SJSA1 (cell line): ENCODE measurements at regions not wholly inside any gene's neighbourhood (a gene's known extent, or its start where the extent isn't known, plus 50 kb on each side); places are given as distances from the start of the nearest gene placed in this dataset.
"Not testable (repeated sequence)": the region's sequence is repeated elsewhere in the genome, so short reads cannot be mapped to it uniquely, and the experiment has no call there.

Experiments used
- DNase-seq, 2 experiments: peaks; one replicate each; pipeline ENCODE4 v3.0.0-alpha.2; 2015 to 2020; ENCODE audit warnings: low spot score in 2 of 2, low read depth in 1 of 2
- H3K27ac ChIP-seq: fragments of 250-450 bp; sonication (Bioruptor Pico); 2 replicates; pipeline ENCODE4 v1.5.1; 2020; ENCODE audit warnings: mild to moderate bottlenecking, moderate library complexity
- H3K27me3 ChIP-seq: fragments of 250-450 bp; sonication (Bioruptor Pico); replicated peaks from 2 replicates; pipeline ENCODE4 v1.5.1; 2020; ENCODE audit warnings: mild to moderate bottlenecking, moderate library complexity
- H3K36me3 ChIP-seq: fragments of 250-450 bp; sonication (Bioruptor Pico); 2 replicates; pipeline ENCODE4 v1.5.1; 2020; ENCODE audit warnings: mild to moderate bottlenecking
- H3K4me1 ChIP-seq: fragments of 250-450 bp; sonication (Bioruptor Pico); replicated peaks from 2 replicates; pipeline ENCODE4 v1.6.1; 2021; ENCODE audit warnings: mild to moderate bottlenecking
- H3K4me3 ChIP-seq: fragments of 250-450 bp; sonication (Bioruptor Pico); 2 replicates; pipeline ENCODE4 v1.5.1; 2020; ENCODE audit warnings: mild to moderate bottlenecking
- H3K9me3 ChIP-seq: fragments of 250-450 bp; sonication (Bioruptor Pico); replicated peaks from 2 replicates; pipeline ENCODE4 v1.5.1; 2020; ENCODE audit warnings: mild to moderate bottlenecking

- Histone ChIP-seq H3K27me3 (no peaks in the 10 kb centered on the region), H3K9me3 (no peaks in the 10 kb centered on the region; the same call in 1 of the 2 replicates), H3K4me3 (no peak overlapping the region), H3K36me3 (no peaks in the 10 kb centered on the region), H3K27ac (no peak overlapping the region), H3K4me1 (no peaks in the 10 kb centered on the region)
- no peak for DNase-seq
Measured at GRCh38 chr5:40260361-40260760, 419.4 kb upstream of the PTGER4 start.

GRCh38 chr5:40258222-40258621 is 421.5 kb upstream of the PTGER4 start:
- Histone ChIP-seq H3K36me3 (no peaks in the 10 kb centered on the region), H3K27ac (no peak overlapping the region), H3K27me3 (no peaks in the 10 kb centered on the region), H3K4me1 (no peaks in the 10 kb centered on the region), H3K9me3 (no peaks in the 10 kb centered on the region; the same call in 1 of the 2 replicates), H3K4me3 (no peak overlapping the region)
- no peak for DNase-seq

GRCh38 chr5:40240671-40241070 is 439.0 kb upstream of the PTGER4 start:
- Histone ChIP-seq H3K27ac (no peak overlapping the region), H3K36me3 (no peaks in the 10 kb centered on the region), H3K27me3 (no peaks in the 10 kb centered on the region), H3K9me3 (0 out of 2 replicates have a peak, but pooled peaks cover 4% of the 10 kb centered on the region), H3K4me1 (peaks cover 8% of the 10 kb centered on the region), H3K4me3 (no peak overlapping the region)
- DNase-seq = no peak

GRCh38 chr5:40240111-40240510 is 439.6 kb upstream of the PTGER4 start:
- Histone ChIP-seq H3K36me3 (no peaks in the 10 kb centered on the region), H3K9me3 (0 out of 2 replicates have a peak, but pooled peaks cover 4% of the 10 kb centered on the region), H3K4me1 (peaks cover 12% of the 10 kb centered on the region), H3K4me3 (no peak overlapping the region), H3K27me3 (no peaks in the 10 kb centered on the region), H3K27ac (no peak overlapping the region)
- no peak for DNase-seq

GRCh38 chr5:40238066-40238745 is 441.5 kb upstream of the PTGER4 start:
- Histone ChIP-seq H3K4me3 (no peak overlapping the region), H3K27ac (no peak overlapping the region), H3K4me1 (peaks cover 16% of the 10 kb centered on the region), H3K27me3 (no peaks in the 10 kb centered on the region), H3K36me3 (no peaks in the 10 kb centered on the region), H3K9me3 (0 out of 2 replicates have a peak, but pooled peaks cover 4% of the 10 kb centered on the region)
- DNase-seq = no peak

- Histone ChIP-seq H3K9me3 (0 out of 2 replicates have a peak, but pooled peaks cover 4% of the 10 kb centered on the region), H3K27ac (no peak overlapping the region), H3K4me3 (no peak overlapping the region), H3K27me3 (no peaks in the 10 kb centered on the region), H3K4me1 (peaks cover 18% of the 10 kb centered on the region), H3K36me3 (no peaks in the 10 kb centered on the region)
- peak in 1 of 2 experiments; percentile 42 for DNase-seq
Measured at GRCh38 chr5:40235471-40236400, 444.0 kb upstream of the PTGER4 start.

- no peaks in the 10 kb centered on the region for H3K36me3 ChIP-seq
- H3K4me1 ChIP-seq = peaks cover 23% of the 10 kb centered on the region
- H3K4me3 ChIP-seq = no peak overlapping the region
- DNase-seq = no peak
- no peaks in the 10 kb centered on the region for H3K9me3 ChIP-seq
- no peaks in the 10 kb centered on the region for H3K27me3 ChIP-seq
- H3K27ac ChIP-seq = no peak overlapping the region
Measured at GRCh38 chr5:40233268-40233667, 446.4 kb upstream of the PTGER4 start.

GRCh38 chr5:40227931-40228330 is 451.8 kb upstream of the PTGER4 start:
- Histone ChIP-seq H3K4me3 (no peak overlapping the region), H3K27ac (no peak overlapping the region), H3K27me3 (no peaks in the 10 kb centered on the region), H3K36me3 (no peaks in the 10 kb centered on the region), H3K4me1 (peaks cover 25% of the 10 kb centered on the region), H3K9me3 (no peaks in the 10 kb centered on the region)
- DNase-seq = no peak

GRCh38 chr5:40227366-40227765 is 452.3 kb upstream of the PTGER4 start:
- Histone ChIP-seq H3K27ac (no peak overlapping the region; the same call in 1 of the 2 replicates), H3K36me3 (no peaks in the 10 kb centered on the region), H3K27me3 (no peaks in the 10 kb centered on the region), H3K4me3 (no peak overlapping the region), H3K4me1 (peaks cover 31% of the 10 kb centered on the region), H3K9me3 (no peaks in the 10 kb centered on the region)
- peak in 1 of 2 experiments; percentile 21 for DNase-seq

GRCh38 chr5:40226906-40227305 is 452.8 kb upstream of the PTGER4 start:
- Histone ChIP-seq H3K9me3 (no peaks in the 10 kb centered on the region), H3K27me3 (no peaks in the 10 kb centered on the region), H3K4me3 (no peak overlapping the region), H3K4me1 (peaks cover 33% of the 10 kb centered on the region), H3K27ac (no peak overlapping the region; the same call in 1 of the 2 replicates), H3K36me3 (no peaks in the 10 kb centered on the region)
- no peak for DNase-seq

- not testable (repeated sequence) for H3K27ac ChIP-seq, DNase-seq, H3K36me3 ChIP-seq, H3K4me3 ChIP-seq, H3K27me3 ChIP-seq, H3K9me3 ChIP-seq
- peaks cover 33% of the 10 kb centered on the region for H3K4me1 ChIP-seq
Measured at GRCh38 chr5:40225147-40225546, 454.6 kb upstream of the PTGER4 start.

- DNase-seq = no peak
- no peak overlapping the region for H3K4me3 ChIP-seq
- H3K4me1 ChIP-seq = peaks cover 33% of the 10 kb centered on the region
- H3K36me3 ChIP-seq = no peaks in the 10 kb centered on the region
- peak overlapping the region; percentile 71 for H3K27ac ChIP-seq
- no peaks in the 10 kb centered on the region for H3K9me3 ChIP-seq
- no peaks in the 10 kb centered on the region for H3K27me3 ChIP-seq
Measured at GRCh38 chr5:40224421-40224820, 455.3 kb upstream of the PTGER4 start.

- Histone ChIP-seq H3K4me3 (no peak overlapping the region), H3K27ac (peak overlapping the region; percentile 71), H3K27me3 (no peaks in the 10 kb centered on the region), H3K4me1 (peaks cover 33% of the 10 kb centered on the region), H3K9me3 (no peaks in the 10 kb centered on the region), H3K36me3 (no peaks in the 10 kb centered on the region)
- DNase-seq = peak; percentile 48 to 68
Measured at GRCh38 chr5:40223884-40224402, 455.8 kb upstream of the PTGER4 start.

- no peaks in the 10 kb centered on the region for H3K36me3 ChIP-seq
- no peaks in the 10 kb centered on the region for H3K27me3 ChIP-seq
- no peak overlapping the region for H3K4me3 ChIP-seq
- DNase-seq = peak; percentile 54 to 70
- peak overlapping the region; percentile 67 for H3K27ac ChIP-seq
- peaks cover 29% of the 10 kb centered on the region for H3K4me1 ChIP-seq
- no peaks in the 10 kb centered on the region for H3K9me3 ChIP-seq
Measured at GRCh38 chr5:40221796-40222195, 457.9 kb upstream of the PTGER4 start.
